Tibial artery (tissue), 4 donors: ENCODE measurements at regions not wholly inside any gene's neighbourhood (a gene's known extent, or its start where the extent isn't known, plus 50 kb on each side); places are given as distances from the start of the nearest gene placed in this dataset.
"Not testable (repeated sequence)": the region's sequence is repeated elsewhere in the genome, so short reads cannot be mapped to it uniquely, and the experiment has no call there.

ENCODE experiments used
- DNase-seq, 2 donors: peaks; one replicate each; pipeline ENCODE4 v3.0.0-alpha.2; 2019
- H3K27ac ChIP-seq, 2 donors: fragments of 200-600 bp; sonication (generic) in 1 of 2; 1 replicate in 1 of 2; 2 replicates in 1 of 2; pipeline ENCODE4 v1.5.1; 2018 to 2019; ENCODE audit warnings: mild to moderate bottlenecking in 1 of 2
- H3K27me3 ChIP-seq, 2 donors: fragments of 200-600 bp; sonication (generic) in 1 of 2; one replicate each; pipeline versions ENCODE4 v1.5.1 to v1.6.0; 2016 to 2019
- H3K36me3 ChIP-seq, 3 donors: fragments of 200-600 bp; sonication (generic) in 2 of 3; one replicate each; pipeline ENCODE4 v1.5.1; 2016 to 2019; ENCODE audit warnings: mild to moderate bottlenecking in 2 of 3
- H3K4me1 ChIP-seq, 4 donors: fragments of 200-600 bp; sonication (generic) in 2 of 4; 1 replicate in 3 of 4; 2 replicates in 1 of 4; pipeline ENCODE4 v1.5.1; 2016 to 2019
- H3K4me3 ChIP-seq, 2 donors: fragments of 200-600 bp; sonication (generic) in 1 of 2; 1 replicate in 1 of 2; 2 replicates in 1 of 2; pipeline ENCODE4 v1.5.1; 2018 to 2019; ENCODE audit warnings: mild to moderate bottlenecking in 2 of 2
- H3K9me3 ChIP-seq, 3 donors: fragments of 200-600 bp; sonication (generic) in 1 of 3; one replicate each; pipeline ENCODE4 v1.5.1; 2016 to 2019
- CTCF ChIP-seq, 2 experiments: fragments of 200-600 bp in 1 of 2; fragments of 450-650 bp in 1 of 2; IDR thresholded peaks; one replicate each; pipeline ENCODE4 v1.5.1; 2017 to 2019; ENCODE audit warnings: antibody characterized with exemption in 2 of 2, mild to moderate bottlenecking in 1 of 2, moderate library complexity in 1 of 2
- intact Hi-C: fragments of 100-400 bp; cut with DNase I; formaldehyde crosslinking; loops from one replicate; pipeline ENCODE4 v1.15.0; 2023; ENCODE audit warnings: low total_unique reads

- no peak for DNase-seq
- intact Hi-C loops, result no loop called here
These were observed 464.3 kb upstream of the GRM7 start for GRCh38 chr3:6396631-6397030.

GRCh38 chr3:6402666-6403065 lies 458.2 kb upstream of the GRM7 start:
- DNase-seq, H3K4me1 ChIP-seq, H3K36me3 ChIP-seq, H3K27ac ChIP-seq, H3K9me3 ChIP-seq, H3K27me3 ChIP-seq, H3K4me3 ChIP-seq, intact Hi-C loops: not testable (repeated sequence)

More at GRCh38 chr3:6396631-6397030, 464.3 kb upstream of the GRM7 start:
- H3K4me3 ChIP-seq, result no peak overlapping the region
- no peaks in the 10 kb centered on the region for H3K27me3 ChIP-seq
- H3K9me3 ChIP-seq, result no peaks in the 10 kb centered on the region
- H3K36me3 ChIP-seq, result no peaks in the 10 kb centered on the region
- H3K27ac ChIP-seq, result no peak overlapping the region
- TF ChIP-seq CTCF (IDR thresholded peaks at IDR 0.05), result no peak
- no peaks in the 10 kb centered on the region for H3K4me1 ChIP-seq

- H3K36me3 ChIP-seq, H3K9me3 ChIP-seq, H3K27me3 ChIP-seq, DNase-seq, H3K4me3 ChIP-seq, intact Hi-C loops, H3K27ac ChIP-seq, H3K4me1 ChIP-seq: not testable (repeated sequence)
These were observed 454.0 kb upstream of the GRM7 start for GRCh38 chr3:6406923-6407322.

- Histone ChIP-seq H3K4me3 (no peak overlapping the region), H3K27me3 (no peaks in the 10 kb centered on the region), H3K9me3 (no peaks in the 10 kb centered on the region), H3K27ac (no peak overlapping the region), H3K4me1 (no peaks in the 10 kb centered on the region), H3K36me3 (no peaks in the 10 kb centered on the region)
- TF ChIP-seq CTCF (IDR thresholded peaks at IDR 0.05), result no peak
- intact Hi-C loops, result no loop called here
- no peak for DNase-seq
These were observed 444.8 kb upstream of the GRM7 start for GRCh38 chr3:6416049-6416661.

GRCh38 chr3:6417174-6417573 lies 443.7 kb upstream of the GRM7 start:
- no peaks in the 10 kb centered on the region for H3K27me3 ChIP-seq
- no peak for DNase-seq
- TF ChIP-seq CTCF (IDR thresholded peaks at IDR 0.05), result no peak
- H3K4me3 ChIP-seq, result no peak overlapping the region
- intact Hi-C loops, result no loop called here
- H3K36me3 ChIP-seq, result no peaks in the 10 kb centered on the region
- H3K4me1 ChIP-seq, result no peaks in the 10 kb centered on the region
- no peak overlapping the region for H3K27ac ChIP-seq
- H3K9me3 ChIP-seq, result no peaks in the 10 kb centered on the region

- Histone ChIP-seq H3K4me1 (no peaks in the 10 kb centered on the region), H3K27me3 (no peaks in the 10 kb centered on the region), H3K9me3 (no peaks in the 10 kb centered on the region), H3K36me3 (no peaks in the 10 kb centered on the region), H3K27ac (no peak overlapping the region), H3K4me3 (no peak overlapping the region)
- no peak for DNase-seq
- TF ChIP-seq CTCF (IDR thresholded peaks at IDR 0.05), result no peak
- intact Hi-C loops, result no loop called here
These were observed 442.4 kb upstream of the GRM7 start for GRCh38 chr3:6418485-6418884.
